Mammary epithelial cell (primary cell): ENCODE measurements at regions not wholly inside any gene's neighbourhood (a gene's known extent, or its start where the extent isn't known, plus 50 kb on each side); places are given as distances from the start of the nearest gene placed in this dataset.

Source experiments
- EZH2 ChIP-seq: IDR thresholded peaks from 2 replicates; pipeline ENCODE4 v1.6.1; 2012; ENCODE audit warnings: low read length, inconsistent platforms, borderline replicate concordance
- TF ChIP-seq, protein P1 (sequence below), 2 donors: IDR thresholded peaks in 1 of 2; conservative IDR thresholded peaks in 1 of 2; 2 replicates each; pipeline ENCODE4 v1.5.1; 2011 to 2012; ENCODE audit warnings: inconsistent platforms in 2 of 2, low read length in 2 of 2, mild to moderate bottlenecking in 2 of 2, control low read depth in 1 of 2, low read depth in 1 of 2; ENCODE audit not compliant: insufficient read depth in 1 of 2; ENCODE audit errors: extremely low read depth in 1 of 2

DNA sequence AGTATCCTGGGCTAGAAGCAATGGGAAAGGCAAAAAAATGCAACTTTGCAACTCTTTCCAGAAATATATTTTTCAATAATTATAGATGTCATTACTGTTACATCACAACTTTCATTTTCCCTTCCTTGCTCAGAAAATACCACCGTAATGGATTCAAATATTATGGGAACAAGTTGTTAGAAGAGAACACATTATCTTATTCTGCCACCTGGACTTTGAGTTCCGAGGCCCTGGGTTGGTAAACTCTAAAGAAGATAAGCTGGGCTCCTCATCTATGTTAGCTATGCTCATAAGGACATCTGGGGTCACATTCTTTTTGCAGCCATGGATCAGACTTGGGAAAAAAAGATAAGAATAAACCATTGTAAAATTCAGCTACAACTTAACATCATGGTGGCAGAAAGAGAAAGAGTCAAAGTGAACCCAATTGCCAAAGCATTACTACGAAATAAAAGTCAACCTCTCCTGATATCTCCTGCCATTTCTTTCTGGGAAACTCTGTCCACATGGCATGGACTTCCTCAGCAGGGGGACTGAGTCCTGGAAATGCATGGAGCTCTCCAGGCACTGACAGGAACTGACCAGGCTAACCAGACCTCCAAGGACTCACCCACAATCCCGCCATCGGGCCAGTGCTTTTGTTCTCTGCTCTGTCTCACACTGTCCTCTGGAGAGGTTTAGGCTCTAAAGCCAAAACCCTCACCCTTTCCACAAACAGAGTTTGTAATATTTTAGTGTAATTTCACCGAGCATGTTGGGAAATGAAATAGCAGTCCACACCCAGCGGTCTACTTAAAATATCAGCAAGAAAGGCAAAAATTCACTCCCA, 499.1 kb upstream of the RUNX1 start:
- TF ChIP-seq, protein P1, sequence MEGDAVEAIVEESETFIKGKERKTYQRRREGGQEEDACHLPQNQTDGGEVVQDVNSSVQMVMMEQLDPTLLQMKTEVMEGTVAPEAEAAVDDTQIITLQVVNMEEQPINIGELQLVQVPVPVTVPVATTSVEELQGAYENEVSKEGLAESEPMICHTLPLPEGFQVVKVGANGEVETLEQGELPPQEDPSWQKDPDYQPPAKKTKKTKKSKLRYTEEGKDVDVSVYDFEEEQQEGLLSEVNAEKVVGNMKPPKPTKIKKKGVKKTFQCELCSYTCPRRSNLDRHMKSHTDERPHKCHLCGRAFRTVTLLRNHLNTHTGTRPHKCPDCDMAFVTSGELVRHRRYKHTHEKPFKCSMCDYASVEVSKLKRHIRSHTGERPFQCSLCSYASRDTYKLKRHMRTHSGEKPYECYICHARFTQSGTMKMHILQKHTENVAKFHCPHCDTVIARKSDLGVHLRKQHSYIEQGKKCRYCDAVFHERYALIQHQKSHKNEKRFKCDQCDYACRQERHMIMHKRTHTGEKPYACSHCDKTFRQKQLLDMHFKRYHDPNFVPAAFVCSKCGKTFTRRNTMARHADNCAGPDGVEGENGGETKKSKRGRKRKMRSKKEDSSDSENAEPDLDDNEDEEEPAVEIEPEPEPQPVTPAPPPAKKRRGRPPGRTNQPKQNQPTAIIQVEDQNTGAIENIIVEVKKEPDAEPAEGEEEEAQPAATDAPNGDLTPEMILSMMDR (conservative IDR thresholded peaks at IDR 0.05 in 1 of 2, IDR thresholded peaks at IDR 0.05 in 1 of 2; ENCODE audit: extremely low read depth in 1 of 2, insufficient read depth in 1 of 2, low read depth in 1 of 2, low read length in 2 of 2): no peak
- no peak for TF ChIP-seq EZH2
